ENCODE measurements at regions not wholly inside any gene's neighbourhood (a gene's known extent, or its start where the extent isn't known, plus 50 kb on each side); places are given as distances from the start of the nearest gene placed in this dataset.

GRCh38 chr11:116172851-116173250, 599.9 kb downstream of the BUD13 start:
- no peak overlapping the region for H3K4me2 ChIP-seq
- no peak overlapping the region for H3K27ac ChIP-seq
- H3K4me3 ChIP-seq: no peak overlapping the region
- TF ChIP-seq JUN (IDR thresholded peaks at IDR 0.05): no peak
- no peak for TF ChIP-seq CTCF (IDR thresholded peaks at IDR 0.05)
- no peak for TF ChIP-seq ESRRA (IDR thresholded peaks at IDR 0.05; ENCODE audit: borderline replicate concordance, low read length)
- no peak for TF ChIP-seq HDAC2 (IDR thresholded peaks at IDR 0.05)
- no peak for TF ChIP-seq POLR2A (IDR thresholded peaks at IDR 0.05; ENCODE audit: low read length)
- TF ChIP-seq ZNF302 (CRISPR knock-in tag; IDR thresholded peaks at IDR 0.05): no peak
- TF ChIP-seq HEYL (CRISPR knock-in tag; IDR thresholded peaks at IDR 0.05): no peak
- TF ChIP-seq GATA3 (IDR thresholded peaks at IDR 0.05; ENCODE audit: borderline replicate concordance): no peak
- TF ChIP-seq E2F6 (IDR thresholded peaks at IDR 0.05; ENCODE audit: borderline replicate concordance, low read depth): no peak
- no peak for TF ChIP-seq ATOH8 (CRISPR knock-in tag; IDR thresholded peaks at IDR 0.05; ENCODE audit: low read depth)
- no peak for TF ChIP-seq CBX2 (IDR thresholded peaks at IDR 0.05; ENCODE audit: borderline replicate concordance, low read depth)
- TF ChIP-seq RARB (CRISPR knock-in tag; IDR thresholded peaks at IDR 0.05): no peak
- no peak for TF ChIP-seq TP53 (CRISPR knock-in tag; IDR thresholded peaks at IDR 0.05)
- POLR2A ChIA-PET: no interaction called here
- no peaks in the 10 kb centered on the region for H3K9me3 ChIP-seq
- H3K4me1 ChIP-seq: no peaks in the 10 kb centered on the region
- DNase-seq (ENCODE audit: low read depth in 1 of 2, low spot score in 1 of 2) (no peak), FAIRE-seq (no peak), ATAC-seq (no peak)
- CTCF ChIA-PET: no interaction called here
- 0% methylated on average over 1 of the region's 2 CpGs for WGBS (ENCODE audit: missing lambda C conversion rate)

- CTCF ChIA-PET: no interaction called here
- FAIRE-seq: no peak
Observed at GRCh38 chr11:116172156-116172555, 600.6 kb downstream of the BUD13 start.

More at GRCh38 chr11:116172156-116172555, 600.6 kb downstream of the BUD13 start:
- ATAC-seq (no peak), DNase-seq (ENCODE audit: low read depth in 1 of 2, low spot score in 1 of 2) (no peak)
- Histone ChIP-seq H3K4me3 (no peak overlapping the region), H3K9me3 (no peaks in the 10 kb centered on the region), H3K4me1 (no peaks in the 10 kb centered on the region), H3K4me2 (no peak overlapping the region), H3K27ac (no peak overlapping the region)
- WGBS (ENCODE audit: missing lambda C conversion rate): 36% methylated on average over 2 of the region's 3 CpGs
- POLR2A ChIA-PET: no interaction called here
- no peak for TF ChIP-seq REST (IDR thresholded peaks at IDR 0.05)
- no peak for TF ChIP-seq SREBF2 (IDR thresholded peaks at IDR 0.05)
- no peak for TF ChIP-seq CTCF (IDR thresholded peaks at IDR 0.05)
- TF ChIP-seq JUN (IDR thresholded peaks at IDR 0.05): no peak
- no peak for TF ChIP-seq HOXB13 (CRISPR knock-in tag; IDR thresholded peaks at IDR 0.05; ENCODE audit: low read depth)
- no peak for TF ChIP-seq NR3C1 (IDR thresholded peaks at IDR 0.05)
- TF ChIP-seq EP300 (IDR thresholded peaks at IDR 0.05): no peak
- TF ChIP-seq ZNF302 (CRISPR knock-in tag; IDR thresholded peaks at IDR 0.05): no peak
- TF ChIP-seq RARB (CRISPR knock-in tag; IDR thresholded peaks at IDR 0.05): no peak
- TF ChIP-seq FOXS1 (CRISPR knock-in tag; IDR thresholded peaks at IDR 0.05): no peak
- no peak for TF ChIP-seq CHD2 (IDR thresholded peaks at IDR 0.05; ENCODE audit: low read length, partially characterized antibody)
- TF ChIP-seq ZFP36 (IDR thresholded peaks at IDR 0.05; ENCODE audit: borderline replicate concordance, partially characterized antibody): no peak
- TF ChIP-seq MAZ (IDR thresholded peaks at IDR 0.05; ENCODE audit: borderline replicate concordance, low read depth, low read length): no peak
- TF ChIP-seq BCL3 (IDR thresholded peaks at IDR 0.05): no peak
- TF ChIP-seq NFE2L2 (conservative IDR thresholded peaks at IDR 0.05; ENCODE audit: low read length): no peak
- no peak for TF ChIP-seq JUNB (IDR thresholded peaks at IDR 0.05)
